B cell (primary cell): ENCODE measurements at regions not wholly inside any gene's neighbourhood (a gene's known extent, or its start where the extent isn't known, plus 50 kb on each side); places are given as distances from the start of the nearest gene placed in this dataset.

Experiments used
- ATAC-seq: fragments of 200-7000 bp; cut with Tn5 transposase; one replicate; pipeline ENCODE4 v1.10.0; 2021; ENCODE audit warnings: low read depth, mild to moderate bottlenecking, moderate number of reproducible peaks, moderate library complexity
- CTCF ChIA-PET: fragments of 350-600 bp; sonication (Branson Sonifier 250); formaldehyde crosslinking; loops from one replicate; lab custom pipeline; 2021; ENCODE audit warnings: antibody characterized with exemption, inconsistent platforms; lab: Charles Lee
- POLR2A ChIA-PET: fragments of 350-600 bp; sonication (Branson Sonifier 250); formaldehyde crosslinking; loops from one replicate; lab custom pipeline; 2021; ENCODE audit warnings: antibody characterized with exemption; lab: Charles Lee
- DNase-seq: peaks from one replicate; pipeline ENCODE4 v3.0.0; 2013
- H2AFZ ChIP-seq: 2 replicates; pipeline ENCODE4 v1.6.1; 2012; ENCODE audit warnings: mild to moderate bottlenecking, low read depth, low read length; ENCODE audit not compliant: insufficient read depth, poor library complexity, severe bottlenecking
- H3K27ac ChIP-seq, 2 donors: 1 replicate in 1 of 2; 2 replicates in 1 of 2; pipeline ENCODE4 v1.5.1; 2012 to 2013; ENCODE audit warnings: low read length in 2 of 2, mild to moderate bottlenecking in 2 of 2, moderate library complexity in 1 of 2
- H3K27me3 ChIP-seq, 4 experiments: fragments of 200-600 bp in 1 of 4; sonication (generic) in 1 of 4; replicated peaks in 1 of 4; 1 replicate in 2 of 4; 2 replicates in 2 of 4; pipeline versions ENCODE4 v1.6.1 to v1.7.0; 2013 to 2016; ENCODE audit warnings: low read length in 3 of 4, mild to moderate bottlenecking in 2 of 4, mixed read lengths in 1 of 4, moderate library complexity in 1 of 4; ENCODE audit not compliant: insufficient read depth in 4 of 4, control insufficient read depth in 3 of 4; ENCODE audit errors: control extremely low read depth in 1 of 4
- H3K36me3 ChIP-seq, 2 experiments: replicated peaks in 1 of 2; 1 replicate in 1 of 2; 2 replicates in 1 of 2; pipeline versions ENCODE4 v1.6.1 to v1.7.1; 2013; ENCODE audit warnings: low read length in 1 of 2; ENCODE audit not compliant: insufficient read depth in 2 of 2, control insufficient read depth in 1 of 2; ENCODE audit errors: control extremely low read depth in 1 of 2, extremely low read depth in 1 of 2
- H3K4me1 ChIP-seq, 2 donors: fragments of 200-600 bp in 1 of 2; sonication (generic) in 1 of 2; 1 replicate in 1 of 2; 2 replicates in 1 of 2; pipeline versions ENCODE4 v1.5.1 to v1.6.1; 2013 to 2017; ENCODE audit warnings: low read length in 2 of 2; ENCODE audit not compliant: control insufficient read depth in 2 of 2, insufficient read depth in 2 of 2
- H3K4me2 ChIP-seq: replicated peaks from 2 replicates; pipeline ENCODE3; 2012; ENCODE audit warnings: mild to moderate bottlenecking, low read depth, low read length; ENCODE audit not compliant: poor library complexity, severe bottlenecking
- H3K4me3 ChIP-seq, 5 experiments: fragments of 200-600 bp in 1 of 5; sonication (generic) in 1 of 5; 1 replicate in 3 of 5; 2 replicates in 2 of 5; pipeline versions ENCODE4 v1.5.1 to v1.7.0; 2011 to 2016; ENCODE audit warnings: low read length in 4 of 5, mild to moderate bottlenecking in 4 of 5, low read depth in 2 of 5, control low read depth in 1 of 5, moderate library complexity in 1 of 5; ENCODE audit not compliant: insufficient read depth in 1 of 5; ENCODE audit errors: control extremely low read depth in 1 of 5, extremely low read depth in 1 of 5
- H3K79me2 ChIP-seq: fragments of 200-600 bp; sonication (generic); one replicate; pipeline ENCODE4 v1.6.0; 2016; ENCODE audit warnings: low read length; ENCODE audit not compliant: control insufficient read depth, insufficient read depth
- H3K9ac ChIP-seq: fragments of 200-600 bp; sonication (generic); 2 replicates; pipeline ENCODE4 v1.6.1; 2017; ENCODE audit warnings: mild to moderate bottlenecking, low read length, moderate library complexity
- H3K9me3 ChIP-seq, 3 donors: one replicate each; pipeline versions ENCODE4 v1.6.1 to v1.7.1; 2013; ENCODE audit warnings: low read length in 2 of 3; ENCODE audit not compliant: control insufficient read depth in 2 of 3, insufficient read depth in 1 of 3; ENCODE audit errors: control extremely low read depth in 1 of 3
- H4K20me1 ChIP-seq: 2 replicates; pipeline ENCODE4 v1.6.0; 2012; ENCODE audit warnings: mild to moderate bottlenecking, low read length; ENCODE audit not compliant: insufficient read depth, control insufficient read depth, poor library complexity, severe bottlenecking
- H3K27ac Mint-ChIP-seq: one replicate; pipeline ENCODE4 v1.8.0; 2021; ENCODE audit warnings: mixed read lengths
- H3K27me3 Mint-ChIP-seq: one replicate; pipeline ENCODE4 v1.8.0; 2021; ENCODE audit warnings: mixed read lengths
- H3K4me1 Mint-ChIP-seq: one replicate; pipeline ENCODE4 v1.8.0; 2021; ENCODE audit warnings: mixed read lengths
- H3K4me3 Mint-ChIP-seq: one replicate; pipeline ENCODE4 v1.8.0; 2021; ENCODE audit warnings: mixed read lengths
- H3K9me3 Mint-ChIP-seq: one replicate; pipeline ENCODE4 v1.8.0; 2022; ENCODE audit warnings: mixed read lengths; ENCODE audit not compliant: insufficient read depth
- CTCF ChIP-seq: fragments of 200-600 bp; IDR thresholded peaks from one replicate; pipeline ENCODE4 v1.8.0; 2022; ENCODE audit warnings: antibody characterized with exemption, mild to moderate bottlenecking
- EZH2 ChIP-seq: IDR thresholded peaks from 2 replicates; pipeline ENCODE4 v1.6.1; 2012; ENCODE audit warnings: borderline replicate concordance, low read depth, mild to moderate bottlenecking, moderate library complexity, low read length; ENCODE audit not compliant: insufficient read depth, poor library complexity, severe bottlenecking
- WGBS: methylation state at CpG from one replicate; pipeline ENCODE4 v1.1.5; 2013; ENCODE audit warnings: missing lambda C conversion rate; ENCODE audit not compliant: insufficient coverage; 5-methylcytosine and 5-hydroxymethylcytosine counted together
- intact Hi-C: fragments of 100-400 bp; cut with micrococcal nuclease; formaldehyde crosslinking; loops from one replicate; pipeline ENCODE4 v1.10.0; 2022

- no peaks in the 10 kb centered on the region for H3K9me3 Mint-ChIP-seq
- H3K4me3 ChIP-seq = no peak overlapping the region
- no peak overlapping the region for H2AFZ ChIP-seq
- intact Hi-C loops = no loop called here
- no peak for ATAC-seq
- H3K4me1 Mint-ChIP-seq = no peaks in the 10 kb centered on the region
- no peak for TF ChIP-seq CTCF
- no peak for TF ChIP-seq EZH2
- DNase-seq = no peak
- ChIA-PET POLR2A (no interaction called here), CTCF (no interaction called here)
- H3K9me3 ChIP-seq = no peaks in the 10 kb centered on the region
- H3K27me3 ChIP-seq = no peaks in the 10 kb centered on the region
- H3K27me3 Mint-ChIP-seq = no peaks in the 10 kb centered on the region
- H3K9ac ChIP-seq = no peak overlapping the region
- no peak overlapping the region for H3K4me2 ChIP-seq
- H3K4me1 ChIP-seq = no peaks in the 10 kb centered on the region
- no peaks in the 10 kb centered on the region for H3K79me2 ChIP-seq
- H3K36me3 ChIP-seq = no peaks in the 10 kb centered on the region
- whole genome bisulfite sequencing = no CpG with 5 or more reads among the region's 1 CpG
- H4K20me1 ChIP-seq = no peaks in the 10 kb centered on the region
- no peak overlapping the region for H3K27ac Mint-ChIP-seq
- no peak overlapping the region for H3K27ac ChIP-seq
- H3K4me3 Mint-ChIP-seq = no peak overlapping the region
Observed at GRCh38 chr13:62489731-62490130, 1074.1 kb upstream of the PCDH20 start.

GRCh38 chr13:62483774-62484173 lies 1068.1 kb upstream of the PCDH20 start:
- Histone ChIP-seq H3K9ac (no peak overlapping the region), H3K4me1 (no peaks in the 10 kb centered on the region), H2AFZ (no peak overlapping the region), H4K20me1 (no peaks in the 10 kb centered on the region), H3K4me2 (no peak overlapping the region), H3K27me3 (no peaks in the 10 kb centered on the region), H3K27ac (no peak overlapping the region), H3K36me3 (no peaks in the 10 kb centered on the region), H3K79me2 (no peaks in the 10 kb centered on the region), H3K4me3 (no peak overlapping the region), H3K9me3 (no peaks in the 10 kb centered on the region)
- CTCF ChIA-PET = no interaction called here
- TF ChIP-seq CTCF = no peak
- no peak for TF ChIP-seq EZH2
- intact Hi-C loops = no loop called here
- Mint-ChIP-seq H3K27ac (no peak overlapping the region), H3K4me3 (no peak overlapping the region), H3K9me3 (peaks cover 2% of the 10 kb centered on the region), H3K27me3 (no peaks in the 10 kb centered on the region), H3K4me1 (no peaks in the 10 kb centered on the region)
- no CpG with 5 or more reads among the region's 1 CpG for WGBS
- POLR2A ChIA-PET = no interaction called here
- no peak for ATAC-seq
- no peak for DNase-seq
